K562 (cell line): ENCODE measurements at regions not wholly inside any gene's neighbourhood (a gene's known extent, or its start where the extent isn't known, plus 50 kb on each side); places are given as distances from the start of the nearest gene placed in this dataset.

ENCODE experiments used
- ATAC-seq: fragments of 200-7000 bp; cut with Tn5 transposase; 3 replicates; pipeline ENCODE4 v1.9.1; 2020; ENCODE audit warnings: moderate library complexity
- BruUV-seq: library from RNA; stranded (reverse); fragments of 400-500 nt; replicated peaks from 2 replicates; lab custom pipeline; 2021; lab: Mats Ljungman, UMichigan
- CTCF ChIA-PET: fragments of 300-600 bp; formaldehyde crosslinking; extraction: SDS; loops from one replicate; lab custom pipeline; 2021; ENCODE audit warnings: low intra/inter-chr PET ratio; lab: Yijun Ruan, JAX
- POLR2A ChIA-PET: fragments of 300-600, 350-650 bp; sonication (Branson Sonifier 250); formaldehyde crosslinking; extraction: SDS; loops from one replicate; lab custom pipeline; 2021; ENCODE audit warnings: antibody characterized with exemption, inconsistent platforms; lab: Yijun Ruan, JAX
- DNase-seq, 4 experiments: peaks; one replicate each; pipeline versions ENCODE4 v3.0.0 to v3.0.0-alpha.2; 2011 to 2018; ENCODE audit warnings: low spot score in 3 of 4, mixed read lengths in 3 of 4; ENCODE audit errors: extremely low read depth in 1 of 4
- FAIRE-seq: peaks from 2 replicates; lab custom pipeline; 2011; peaks lifted over from hg19 to GRCh38; lab: Jason Lieb, UNC
- H2AFZ ChIP-seq: 2 replicates; pipeline ENCODE4 v1.6.0; 2011; ENCODE audit warnings: low read depth, low read length, control low read depth, inconsistent platforms
- H3K27ac ChIP-seq: fragments of 200-600 bp; 3 replicates; pipeline ENCODE4 v1.8.0; 2011; ENCODE audit warnings: low read depth, mild to moderate bottlenecking, control low read depth, inconsistent platforms, low read length, moderate library complexity, mixed read lengths; ENCODE audit errors: extremely low read depth
- H3K27me3 ChIP-seq, 2 experiments: fragments of 300-600 bp in 1 of 2; 2 replicates in 1 of 2; 3 replicates in 1 of 2; pipeline versions ENCODE4 v1.6.0 to v1.8.0; 2011; ENCODE audit warnings: inconsistent platforms in 2 of 2, low read length in 2 of 2, mild to moderate bottlenecking in 1 of 2, mixed read lengths in 1 of 2, moderate library complexity in 1 of 2; ENCODE audit not compliant: control insufficient read depth in 2 of 2, insufficient read depth in 2 of 2
- H3K36me3 ChIP-seq: fragments of 300-600 bp; 3 replicates; pipeline ENCODE4 v1.8.0; 2011; ENCODE audit warnings: mild to moderate bottlenecking, low read length, inconsistent platforms; ENCODE audit not compliant: control insufficient read depth, insufficient read depth
- H3K4me1 ChIP-seq, 2 experiments: fragments of 200-600 bp in 1 of 2; replicated peaks in 1 of 2; 2 replicates in 1 of 2; 3 replicates in 1 of 2; pipeline versions ENCODE4 v1.5.1 to v1.8.0; 2011; ENCODE audit warnings: inconsistent platforms in 2 of 2, low read length in 2 of 2, mild to moderate bottlenecking in 1 of 2, mixed read lengths in 1 of 2, moderate library complexity in 1 of 2; ENCODE audit not compliant: control insufficient read depth in 2 of 2, insufficient read depth in 2 of 2
- H3K4me2 ChIP-seq: 2 replicates; pipeline ENCODE4 v1.6.1; 2011; ENCODE audit warnings: low read length, control low read depth, inconsistent platforms, mixed read lengths; ENCODE audit not compliant: insufficient read depth
- H3K4me3 ChIP-seq: fragments of 200-600 bp; sonication (generic), shearing (Covaris generic); 2 replicates; pipeline ENCODE4 v1.5.1; 2016; ENCODE audit warnings: control low read depth, inconsistent platforms
- H3K79me2 ChIP-seq: fragments of 200-600 bp; 3 replicates; pipeline ENCODE4 v1.8.0; 2011; ENCODE audit warnings: low read length, inconsistent platforms; ENCODE audit not compliant: control insufficient read depth, insufficient read depth
- H3K9ac ChIP-seq, 2 experiments: 2 replicates each; pipeline versions ENCODE4 v1.6.0 to v1.6.1; 2011; ENCODE audit warnings: low read depth in 2 of 2, low read length in 2 of 2, control low read depth in 1 of 2, inconsistent platforms in 1 of 2, mild to moderate bottlenecking in 1 of 2, mixed read lengths in 1 of 2; ENCODE audit not compliant: insufficient read depth in 1 of 2
- H3K9me1 ChIP-seq: one replicate; pipeline ENCODE4 v1.6.0; 2011; ENCODE audit warnings: inconsistent platforms, mild to moderate bottlenecking, low read length, moderate library complexity; ENCODE audit not compliant: control insufficient read depth, insufficient read depth
- H3K9me3 ChIP-seq: replicated peaks from 2 replicates; pipeline ENCODE4 v1.5.1; 2011; ENCODE audit warnings: low read depth, low read length, inconsistent platforms; ENCODE audit not compliant: control insufficient read depth, insufficient read depth
- H4K20me1 ChIP-seq: replicated peaks from 2 replicates; pipeline ENCODE4 v1.6.1; 2011; ENCODE audit warnings: low read length, inconsistent platforms, mixed read lengths; ENCODE audit not compliant: control insufficient read depth, insufficient read depth
- KLF6 ChIP-seq: fragments of 250-450 bp; sonication (Bioruptor Pico); IDR thresholded peaks from 2 replicates; pipeline ENCODE4 v1.4.0; 2020; ENCODE audit warnings: mild to moderate bottlenecking, moderate library complexity, borderline replicate concordance
- ZNF134 ChIP-seq: fragments of 250-450 bp; sonication (Bioruptor Pico); conservative IDR thresholded peaks from 2 replicates; pipeline ENCODE4 v1.4.0; 2020
- WGBS: fragments of 100-300 bp; shearing (Covaris generic); methylation state at CpG from one replicate; pipeline ENCODE4 v1.1.6; 2016; ENCODE audit warnings: low coverage, mixed read lengths; ENCODE audit not compliant: insufficient coverage; ENCODE audit errors: missing lambda C conversion rate; 5-methylcytosine and 5-hydroxymethylcytosine counted together
- in situ Hi-C: fragments of 300-500 bp; cut with MboI; formaldehyde crosslinking; loops from 4 replicates; pipeline ENCODE4 v1.15.0; 2018; ENCODE audit warnings: inconsistent platforms, mixed read lengths
- intact Hi-C: fragments of 100-400 bp; cut with micrococcal nuclease; formaldehyde crosslinking; loops from 2 replicates; pipeline ENCODE4 v1.14.2; 2022
- TF ChIP-seq, protein P1 (sequence below): fragments of 450-650 bp; formaldehyde crosslinking; IDR thresholded peaks from 2 replicates; pipeline ENCODE4 v1.4.0; 2020; ENCODE audit warnings: mild to moderate bottlenecking, mixed read lengths
- TF ChIP-seq, protein P2 (sequence below), 3 experiments: fragments of 200-800 bp in 1 of 3; sonication (Bioruptor generic) in 1 of 3; sonication (generic) in 1 of 3; formaldehyde crosslinking in 1 of 3; IDR thresholded peaks; 2 replicates each; pipeline versions ENCODE4 v1.6.1 to v1.8.0; 2016 to 2022; ENCODE audit warnings: mild to moderate bottlenecking in 2 of 3, missing compliant biosample characterization in 2 of 3, missing genetic modification characterization in 2 of 3, missing genetic modification reagents in 1 of 3

DNA sequence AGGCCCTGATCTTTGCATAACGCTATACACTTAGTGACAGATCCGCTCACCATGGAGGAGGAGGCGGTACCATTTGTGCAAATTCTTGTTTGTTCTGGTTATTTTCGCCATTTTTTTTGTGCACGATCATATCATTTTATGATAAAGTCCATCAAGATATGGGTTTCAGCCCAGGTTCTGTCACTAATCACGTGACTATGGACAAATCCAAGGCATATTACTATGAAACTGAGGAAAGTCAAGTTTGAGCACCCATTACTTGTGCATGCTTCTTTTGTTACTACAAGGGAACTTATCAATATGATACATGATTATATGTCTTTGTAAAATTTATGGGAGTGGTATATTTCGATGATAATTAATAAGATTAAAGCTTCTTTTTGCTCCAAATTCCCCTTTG is 829.5 kb downstream of the ROBO2 start:
- no peak overlapping the region for H3K27ac ChIP-seq
- in situ Hi-C loops, result no loop called here
- H3K79me2 ChIP-seq, result no peaks in the 10 kb centered on the region
- DNase-seq (no peak), FAIRE-seq (no peak), ATAC-seq (no peak)
- H3K36me3 ChIP-seq, result no peaks in the 10 kb centered on the region
- no peaks in the 10 kb centered on the region for H3K9me1 ChIP-seq
- POLR2A ChIA-PET, result no interaction called here
- H4K20me1 ChIP-seq, result no peaks in the 10 kb centered on the region
- no peak overlapping the region for H2AFZ ChIP-seq
- CTCF ChIA-PET, result no interaction called here
- intact Hi-C loops, result no loop called here
- H3K4me3 ChIP-seq, result no peak overlapping the region
- H3K4me2 ChIP-seq, result no peak overlapping the region
- no TSS peak for BruUV-seq
- no peaks in the 10 kb centered on the region for H3K27me3 ChIP-seq
- H3K4me1 ChIP-seq, result no peaks in the 10 kb centered on the region
- 3% methylated on average over 6 of the region's 7 CpGs for WGBS
- TF ChIP-seq KLF6 (CRISPR knock-in tag) (no peak), ZNF134 (CRISPR knock-in tag) (no peak)
- TF ChIP-seq, protein P1, sequence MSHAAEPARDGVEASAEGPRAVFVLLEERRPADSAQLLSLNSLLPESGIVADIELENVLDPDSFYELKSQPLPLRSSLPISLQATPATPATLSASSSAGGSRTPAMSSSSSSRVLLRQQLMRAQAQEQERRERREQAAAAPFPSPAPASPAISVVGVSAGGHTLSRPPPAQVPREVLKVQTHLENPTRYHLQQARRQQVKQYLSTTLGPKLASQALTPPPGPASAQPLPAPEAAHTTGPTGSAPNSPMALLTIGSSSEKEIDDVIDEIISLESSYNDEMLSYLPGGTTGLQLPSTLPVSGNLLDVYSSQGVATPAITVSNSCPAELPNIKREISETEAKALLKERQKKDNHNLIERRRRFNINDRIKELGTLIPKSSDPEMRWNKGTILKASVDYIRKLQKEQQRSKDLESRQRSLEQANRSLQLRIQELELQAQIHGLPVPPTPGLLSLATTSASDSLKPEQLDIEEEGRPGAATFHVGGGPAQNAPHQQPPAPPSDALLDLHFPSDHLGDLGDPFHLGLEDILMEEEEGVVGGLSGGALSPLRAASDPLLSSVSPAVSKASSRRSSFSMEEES (CRISPR knock-in tag), result peak; percentile 60
- TF ChIP-seq, protein P2, sequence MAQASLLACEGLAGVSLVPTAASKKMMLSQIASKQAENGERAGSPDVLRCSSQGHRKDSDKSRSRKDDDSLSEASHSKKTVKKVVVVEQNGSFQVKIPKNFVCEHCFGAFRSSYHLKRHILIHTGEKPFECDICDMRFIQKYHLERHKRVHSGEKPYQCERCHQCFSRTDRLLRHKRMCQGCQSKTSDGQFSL (CRISPR knock-in tag; IDR thresholded peaks at IDR 0.05), result no peak
- TF ChIP-seq, protein P2 (tag; IDR thresholded peaks at IDR 0.05), result no peak
- no peak overlapping the region for H3K9ac ChIP-seq
- no peaks in the 10 kb centered on the region for H3K9me3 ChIP-seq
